ENCODE measurements at regions not wholly inside any gene's neighbourhood (a gene's known extent, or its start where the extent isn't known, plus 50 kb on each side); places are given as distances from the start of the nearest gene placed in this dataset.

DNA sequence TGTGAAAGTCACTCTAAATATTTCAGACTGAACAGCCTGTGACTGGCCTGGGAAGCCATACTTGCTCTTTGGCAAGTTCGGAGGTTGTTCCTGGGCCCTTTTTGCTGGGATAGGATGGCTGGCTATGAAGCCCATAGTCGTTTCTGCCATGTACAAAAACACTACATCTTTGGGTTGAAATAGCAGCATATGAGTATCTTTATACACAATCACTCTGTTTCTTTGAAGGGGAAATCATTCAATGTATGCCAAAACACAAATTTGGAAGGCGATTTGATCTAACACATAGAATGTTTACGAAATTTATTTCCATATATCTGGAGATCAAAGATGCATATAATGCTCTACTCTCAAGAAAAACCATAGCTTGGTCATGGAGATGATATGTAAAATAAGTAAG is 192.9 kb downstream of the SQOR start:
- no peak overlapping the region for H4K8ac ChIP-seq (ENCODE audit: extremely low read depth, insufficient read depth, low read length)
- H3K36me3 ChIP-seq (ENCODE audit: control insufficient read depth in 2 of 4, insufficient read depth in 4 of 4, low read length in 3 of 4), result no peaks in the 10 kb centered on the region
- no peaks in the 10 kb centered on the region for H3K27me3 ChIP-seq (replicated peaks in 1 of 4; ENCODE audit: control insufficient read depth in 3 of 4, extremely low read depth in 1 of 4, insufficient read depth in 3 of 4, low read length in 3 of 4)
- H3K23ac ChIP-seq (ENCODE audit: insufficient read length), result no peak overlapping the region
- no peaks in the 10 kb centered on the region; a peak in 1 of 7 replicates for H3K4me1 ChIP-seq (replicated peaks in 1 of 4; ENCODE audit: control insufficient read depth in 3 of 4, insufficient read depth in 4 of 4, low read length in 3 of 4)
- H3K9me3 ChIP-seq (ENCODE audit: insufficient read depth in 2 of 2, low read depth in 1 of 2, low read length in 1 of 2), result 0 out of 4 replicates have a peak, but pooled peaks cover 0 to 3% of the 10 kb centered on the region in 2 experiments
- H3K14ac ChIP-seq (ENCODE audit: insufficient read length), result no peak overlapping the region
- H3K23me2 ChIP-seq (ENCODE audit: low read depth, low read length), result no peaks in the 10 kb centered on the region
- no peak overlapping the region for H3K4ac ChIP-seq (replicated peaks; ENCODE audit: insufficient read length, low read depth, low read length)
- no peaks in the 10 kb centered on the region for H3K79me1 ChIP-seq (ENCODE audit: low read depth, low read length)
- H2BK20ac ChIP-seq (ENCODE audit: low read length), result no peak overlapping the region
- H2AK5ac ChIP-seq (ENCODE audit: low read depth, low read length), result no peak overlapping the region
- no peak overlapping the region for H2BK12ac ChIP-seq (ENCODE audit: low read depth, low read length)
- no peak overlapping the region for H2BK120ac ChIP-seq (replicated peaks; ENCODE audit: low read depth, low read length)
- DNase-seq (ENCODE audit: low read depth in 1 of 2, low spot score in 2 of 2) (no peak), FAIRE-seq (no peak)
- H3K4me2 ChIP-seq (ENCODE audit: insufficient read depth in 1 of 2, low read depth in 2 of 2, low read length in 2 of 2), result no peak overlapping the region
- H4K20me1 ChIP-seq (replicated peaks in 1 of 2; ENCODE audit: control insufficient read depth in 1 of 2, insufficient read depth in 2 of 2, low read length in 2 of 2), result no peaks in the 10 kb centered on the region
- no peak overlapping the region for H3K4me3 ChIP-seq (ENCODE audit: extremely low read depth in 1 of 4, insufficient read depth in 2 of 4, low read depth in 3 of 4, low read length in 4 of 4)
- H4K91ac ChIP-seq (replicated peaks; ENCODE audit: insufficient read length, low read length), result no peak overlapping the region
- H2BK5ac ChIP-seq (ENCODE audit: low read depth, low read length), result no peak overlapping the region
- 98% methylated on average over 4 of the region's 4 CpGs; no CpG with 5 or more reads in 1 of the 2 experiments for WGBS, 2 experiments (ENCODE audit: extremely low coverage in 1 of 2, insufficient coverage in 1 of 2, insufficient read length in 1 of 2, insufficient replicate concordance in 2 of 2, low coverage in 1 of 2, low lambda C conversion rate in 2 of 2, missing lambda C conversion rate in 1 of 2)
- H3K79me2 ChIP-seq (ENCODE audit: control insufficient read depth in 1 of 2, insufficient read depth in 2 of 2, low read length in 2 of 2), result no peaks in the 10 kb centered on the region
- no peak overlapping the region for H2BK15ac ChIP-seq (ENCODE audit: low read length)
- CTCF ChIA-PET (ENCODE audit: partially characterized antibody), result interaction anchor here (1.2 to 1.3 kb wide), 2 partner anchors 23 to 27 kb away, joined by 3 to 4 read pairs; no protein-coding TSS in a partner anchor
- H3K56ac ChIP-seq (replicated peaks; ENCODE audit: insufficient read length, low read depth, low read length), result no peak overlapping the region
- H3K27ac ChIP-seq (ENCODE audit: low read depth, low read length), result no peak overlapping the region
- no peak overlapping the region for H3K9ac ChIP-seq (replicated peaks in 1 of 4; ENCODE audit: extremely low read depth in 1 of 4, low read depth in 3 of 4, low read length in 3 of 4)
- H4K5ac ChIP-seq (ENCODE audit: insufficient read length, low read depth, low read length), result no peak overlapping the region
- H2AFZ ChIP-seq (ENCODE audit: low read length), result no peak overlapping the region
- no peak overlapping the region for H3K18ac ChIP-seq (ENCODE audit: extremely low read depth, low read length)
- POLR2A ChIA-PET (ENCODE audit: partially characterized antibody), result no interaction called here
- TF ChIP-seq ZNF274 (IDR thresholded peaks at IDR 0.05; ENCODE audit: borderline replicate concordance, extremely low read depth, low read length) (no peak), SIN3A (conservative IDR thresholded peaks at IDR 0.05 in 1 of 2, IDR thresholded peaks at IDR 0.05 in 1 of 2; ENCODE audit: low read depth in 1 of 2, low read length in 2 of 2) (no peak), HDAC2 (IDR thresholded peaks at IDR 0.05; ENCODE audit: borderline replicate concordance in 1 of 2, low read depth in 2 of 2, low read length in 2 of 2) (no peak), SAP30 (IDR thresholded peaks at IDR 0.05; ENCODE audit: insufficient read depth, insufficient replicate concordance, low read length) (no peak), CREB1 (IDR thresholded peaks at IDR 0.05) (no peak), EZH2 (IDR thresholded peaks at IDR 0.05; ENCODE audit: low read depth, low read length, severe bottlenecking) (no peak), KDM4A (IDR thresholded peaks at IDR 0.05; ENCODE audit: low read depth, low read length, severe bottlenecking) (no peak), NRF1 (IDR thresholded peaks at IDR 0.05; ENCODE audit: low read depth, low read length) (no peak), SP2 (IDR thresholded peaks at IDR 0.05; ENCODE audit: low read length) (no peak), MAFK (IDR thresholded peaks at IDR 0.05; ENCODE audit: low read depth, low read length) (no peak)
- TF ChIP-seq, protein P1, sequence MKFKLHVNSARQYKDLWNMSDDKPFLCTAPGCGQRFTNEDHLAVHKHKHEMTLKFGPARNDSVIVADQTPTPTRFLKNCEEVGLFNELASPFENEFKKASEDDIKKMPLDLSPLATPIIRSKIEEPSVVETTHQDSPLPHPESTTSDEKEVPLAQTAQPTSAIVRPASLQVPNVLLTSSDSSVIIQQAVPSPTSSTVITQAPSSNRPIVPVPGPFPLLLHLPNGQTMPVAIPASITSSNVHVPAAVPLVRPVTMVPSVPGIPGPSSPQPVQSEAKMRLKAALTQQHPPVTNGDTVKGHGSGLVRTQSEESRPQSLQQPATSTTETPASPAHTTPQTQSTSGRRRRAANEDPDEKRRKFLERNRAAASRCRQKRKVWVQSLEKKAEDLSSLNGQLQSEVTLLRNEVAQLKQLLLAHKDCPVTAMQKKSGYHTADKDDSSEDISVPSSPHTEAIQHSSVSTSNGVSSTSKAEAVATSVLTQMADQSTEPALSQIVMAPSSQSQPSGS (IDR thresholded peaks at IDR 0.05; ENCODE audit: low read length), result no peak
- TF ChIP-seq, protein P2, sequence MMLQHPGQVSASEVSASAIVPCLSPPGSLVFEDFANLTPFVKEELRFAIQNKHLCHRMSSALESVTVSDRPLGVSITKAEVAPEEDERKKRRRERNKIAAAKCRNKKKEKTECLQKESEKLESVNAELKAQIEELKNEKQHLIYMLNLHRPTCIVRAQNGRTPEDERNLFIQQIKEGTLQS (IDR thresholded peaks at IDR 0.05; ENCODE audit: insufficient read depth, low read depth, low read length), result no peak

Measured in H1 (cell line).